DOHH2 (cell line): ENCODE measurements at regions not wholly inside any gene's neighbourhood (a gene's known extent, or its start where the extent isn't known, plus 50 kb on each side); places are given as distances from the start of the nearest gene placed in this dataset.

Source experiments
- H3F3A ChIP-seq: fragments of 200-600 bp; sonication (generic), shearing (Covaris generic); 2 replicates; pipeline ENCODE4 v1.6.0; 2016; ENCODE audit warnings: antibody characterized with exemption, mild to moderate bottlenecking; ENCODE audit not compliant: control insufficient read depth, insufficient read depth
- H3K27ac ChIP-seq: fragments of 200-600 bp; sonication (generic); 2 replicates; pipeline ENCODE4 v1.5.1; 2014; ENCODE audit warnings: low read depth, mild to moderate bottlenecking, low read length, moderate library complexity
- H3K27me3 ChIP-seq: fragments of 200-600 bp; sonication (generic); 2 replicates; pipeline ENCODE4 v1.6.1; 2014; ENCODE audit warnings: mild to moderate bottlenecking, low read length, mixed read lengths; ENCODE audit not compliant: control insufficient read depth
- H3K36me3 ChIP-seq: fragments of 200-600 bp; sonication (generic); 2 replicates; pipeline ENCODE4 v1.6.1; 2014; ENCODE audit warnings: mild to moderate bottlenecking, low read length, moderate library complexity, mixed read lengths; ENCODE audit not compliant: control insufficient read depth
- H3K4me1 ChIP-seq: fragments of 200-600 bp; sonication (generic); 2 replicates; pipeline ENCODE4 v1.6.1; 2014; ENCODE audit warnings: mild to moderate bottlenecking, low read length, mixed read lengths; ENCODE audit not compliant: control insufficient read depth
- H3K4me2 ChIP-seq: fragments of 200-600 bp; sonication (generic); 2 replicates; pipeline ENCODE4 v1.6.0; 2014; ENCODE audit warnings: mild to moderate bottlenecking, low read length, moderate library complexity
- H3K4me3 ChIP-seq: fragments of 200-600 bp; sonication (generic); 2 replicates; pipeline ENCODE4 v1.5.1; 2014; ENCODE audit warnings: mild to moderate bottlenecking, low read length, mixed read lengths
- H3K79me2 ChIP-seq: fragments of 200-600 bp; sonication (generic); 2 replicates; pipeline ENCODE4 v1.6.1; 2014; ENCODE audit warnings: mild to moderate bottlenecking, low read length, mixed read lengths; ENCODE audit not compliant: control insufficient read depth
- H3K9me2 ChIP-seq: fragments of 200-600 bp; sonication (generic); replicated peaks from 2 replicates; pipeline ENCODE4 v1.6.1; 2014; ENCODE audit warnings: mild to moderate bottlenecking, low read length, mixed read lengths; ENCODE audit not compliant: control insufficient read depth
- H3K9me3 ChIP-seq: fragments of 200-600 bp; sonication (generic); 2 replicates; pipeline ENCODE4 v1.6.1; 2014; ENCODE audit warnings: antibody characterized with exemption, low read length, mixed read lengths; ENCODE audit not compliant: control insufficient read depth, insufficient read depth
- H4K20me1 ChIP-seq: fragments of 200-600 bp; sonication (generic); 2 replicates; pipeline ENCODE4 v1.6.0; 2014; ENCODE audit warnings: low read depth, mild to moderate bottlenecking, antibody characterized with exemption, low read length, moderate library complexity; ENCODE audit not compliant: control insufficient read depth, insufficient read depth
- EZH2phosphoT487 ChIP-seq: fragments of 200-600 bp; sonication (generic); IDR thresholded peaks from 2 replicates; pipeline ENCODE4 v1.6.1; 2017; ENCODE audit warnings: borderline replicate concordance, mild to moderate bottlenecking, antibody characterized with exemption, low read length, moderate library complexity, mixed read lengths
- TF ChIP-seq, protein P1 (sequence below): fragments of 200-600 bp; sonication (generic); IDR thresholded peaks from one replicate; pipeline ENCODE4 v1.5.1; 2014; ENCODE audit warnings: antibody characterized with exemption, mild to moderate bottlenecking, low read depth, low read length; ENCODE audit not compliant: poor library complexity, severe bottlenecking

- Histone ChIP-seq H3K9me3 (no peaks in the 10 kb centered on the region), H3F3A (no peaks in the 10 kb centered on the region), H3K4me2 (no peak overlapping the region), H3K4me1 (no peaks in the 10 kb centered on the region), H4K20me1 (no peaks in the 10 kb centered on the region), H3K27me3 (no peaks in the 10 kb centered on the region), H3K9me2 (no peaks in the 10 kb centered on the region), H3K36me3 (no peaks in the 10 kb centered on the region), H3K79me2 (no peaks in the 10 kb centered on the region), H3K4me3 (no peak overlapping the region), H3K27ac (no peak overlapping the region)
- TF ChIP-seq EZH2phosphoT487: no peak
- TF ChIP-seq, protein P1, sequence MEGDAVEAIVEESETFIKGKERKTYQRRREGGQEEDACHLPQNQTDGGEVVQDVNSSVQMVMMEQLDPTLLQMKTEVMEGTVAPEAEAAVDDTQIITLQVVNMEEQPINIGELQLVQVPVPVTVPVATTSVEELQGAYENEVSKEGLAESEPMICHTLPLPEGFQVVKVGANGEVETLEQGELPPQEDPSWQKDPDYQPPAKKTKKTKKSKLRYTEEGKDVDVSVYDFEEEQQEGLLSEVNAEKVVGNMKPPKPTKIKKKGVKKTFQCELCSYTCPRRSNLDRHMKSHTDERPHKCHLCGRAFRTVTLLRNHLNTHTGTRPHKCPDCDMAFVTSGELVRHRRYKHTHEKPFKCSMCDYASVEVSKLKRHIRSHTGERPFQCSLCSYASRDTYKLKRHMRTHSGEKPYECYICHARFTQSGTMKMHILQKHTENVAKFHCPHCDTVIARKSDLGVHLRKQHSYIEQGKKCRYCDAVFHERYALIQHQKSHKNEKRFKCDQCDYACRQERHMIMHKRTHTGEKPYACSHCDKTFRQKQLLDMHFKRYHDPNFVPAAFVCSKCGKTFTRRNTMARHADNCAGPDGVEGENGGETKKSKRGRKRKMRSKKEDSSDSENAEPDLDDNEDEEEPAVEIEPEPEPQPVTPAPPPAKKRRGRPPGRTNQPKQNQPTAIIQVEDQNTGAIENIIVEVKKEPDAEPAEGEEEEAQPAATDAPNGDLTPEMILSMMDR: no peak
Observed at GRCh38 chr13:47220453-47221140, 323.7 kb upstream of the HTR2A start.

- H4K20me1 ChIP-seq: no peaks in the 10 kb centered on the region
- no peaks in the 10 kb centered on the region for H3K4me1 ChIP-seq
- no peaks in the 10 kb centered on the region for H3K27me3 ChIP-seq
- no peak overlapping the region for H3K27ac ChIP-seq
- H3K36me3 ChIP-seq: no peaks in the 10 kb centered on the region
- TF ChIP-seq, protein P1: no peak
- TF ChIP-seq EZH2phosphoT487: no peak
- H3K9me2 ChIP-seq: no peaks in the 10 kb centered on the region
- no peaks in the 10 kb centered on the region for H3K79me2 ChIP-seq
- no peak overlapping the region for H3K4me2 ChIP-seq
- no peak overlapping the region for H3K4me3 ChIP-seq
- no peaks in the 10 kb centered on the region for H3K9me3 ChIP-seq
- H3F3A ChIP-seq: no peaks in the 10 kb centered on the region
Observed at GRCh38 chr13:47218611-47219010, 321.8 kb upstream of the HTR2A start.

GRCh38 chr13:47216176-47216822, 319.4 kb upstream of the HTR2A start:
- no peak overlapping the region for H3K27ac ChIP-seq
- H3K4me2 ChIP-seq: no peak overlapping the region
- H3F3A ChIP-seq: no peaks in the 10 kb centered on the region
- H3K9me2 ChIP-seq: no peaks in the 10 kb centered on the region
- H4K20me1 ChIP-seq: no peaks in the 10 kb centered on the region
- TF ChIP-seq, protein P1: no peak
- no peak for TF ChIP-seq EZH2phosphoT487
- no peaks in the 10 kb centered on the region for H3K79me2 ChIP-seq
- H3K9me3 ChIP-seq: no peaks in the 10 kb centered on the region
- no peaks in the 10 kb centered on the region for H3K36me3 ChIP-seq
- no peaks in the 10 kb centered on the region for H3K27me3 ChIP-seq
- H3K4me1 ChIP-seq: no peaks in the 10 kb centered on the region
- H3K4me3 ChIP-seq: no peak overlapping the region
